Activated CD8-positive, alpha-beta memory T cell treated with anti-CD3 and anti-CD28 coated beads, Interleukin-2, amount 10 ng/mL, durations not matched to agents 7 days and 5 days (primary cell): ENCODE measurements at regions not wholly inside any gene's neighbourhood (a gene's known extent, or its start where the extent isn't known, plus 50 kb on each side); places are given as distances from the start of the nearest gene placed in this dataset.

Source experiments
- ATAC-seq: fragments of 150-1000 bp; cut with Tn5 transposase; one replicate; pipeline ENCODE4 v1.10.0; 2021; ENCODE audit warnings: moderate library complexity
- CTCF ChIA-PET: fragments of 350-600 bp; sonication (Branson Sonifier 250); formaldehyde crosslinking; loops from one replicate; lab custom pipeline; 2021; ENCODE audit warnings: antibody characterized with exemption; lab: Charles Lee
- DNase-seq: peaks from one replicate; pipeline ENCODE4 v3.0.0-alpha.2; 2020
- H3K27ac Mint-ChIP-seq: one replicate; pipeline ENCODE4 v1.8.0; 2021; ENCODE audit warnings: mild to moderate bottlenecking, mixed read lengths
- H3K27me3 Mint-ChIP-seq: one replicate; pipeline ENCODE4 v1.8.0; 2021; ENCODE audit warnings: mixed read lengths
- H3K36me3 Mint-ChIP-seq: one replicate; pipeline ENCODE4 v1.8.0; 2021; ENCODE audit warnings: mild to moderate bottlenecking, mixed read lengths
- H3K4me1 Mint-ChIP-seq: one replicate; pipeline ENCODE4 v1.8.0; 2021; ENCODE audit warnings: mixed read lengths
- H3K4me3 Mint-ChIP-seq: one replicate; pipeline ENCODE4 v1.8.0; 2021; ENCODE audit warnings: mild to moderate bottlenecking, moderate library complexity, mixed read lengths
- H3K9me3 Mint-ChIP-seq: one replicate; pipeline ENCODE4 v1.8.0; 2022; ENCODE audit warnings: low read depth, mixed read lengths

DNA sequence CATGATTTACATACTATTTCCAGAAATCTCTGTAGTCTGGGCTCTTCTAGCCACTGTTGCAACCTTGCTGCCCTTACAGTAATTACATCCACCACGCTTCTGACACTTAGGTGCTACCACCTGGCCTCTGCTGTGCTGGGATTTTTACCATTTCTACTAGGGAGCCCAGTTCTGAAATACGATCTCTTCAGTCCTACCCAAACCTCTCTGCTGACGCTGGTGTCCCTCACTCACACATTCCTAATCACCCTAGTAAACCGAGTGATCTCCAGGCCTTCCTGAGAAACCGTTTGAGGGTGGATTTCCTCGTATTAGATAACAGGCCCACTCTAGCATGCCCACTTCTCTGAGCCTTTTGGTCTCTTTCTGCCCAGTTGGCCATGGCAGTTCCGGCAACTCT, 588.9 kb upstream of the CADM1 start:
- peaks cover 3% of the 10 kb centered on the region for H3K9me3 Mint-ChIP-seq
- H3K36me3 Mint-ChIP-seq: no peaks in the 10 kb centered on the region
- no peaks in the 10 kb centered on the region for H3K27me3 Mint-ChIP-seq
- CTCF ChIA-PET: no interaction called here
- no peaks in the 10 kb centered on the region for H3K4me1 Mint-ChIP-seq
- no peak overlapping the region for H3K27ac Mint-ChIP-seq
- H3K4me3 Mint-ChIP-seq: no peak overlapping the region
- DNase-seq (no peak), ATAC-seq (no peak)

GRCh38 chr11:116086426-116086825, 582.2 kb upstream of the CADM1 start:
- Mint-ChIP-seq H3K9me3 (no peaks in the 10 kb centered on the region), H3K36me3 (no peaks in the 10 kb centered on the region), H3K4me3 (no peak overlapping the region), H3K27me3 (no peaks in the 10 kb centered on the region), H3K27ac (no peak overlapping the region), H3K4me1 (no peaks in the 10 kb centered on the region)
- DNase-seq (no peak), ATAC-seq (no peak)
- CTCF ChIA-PET: no interaction called here

GRCh38 chr11:116085031-116085635, 580.9 kb upstream of the CADM1 start:
- ATAC-seq: no peak
- no peak for DNase-seq
- Mint-ChIP-seq H3K4me1 (no peaks in the 10 kb centered on the region), H3K9me3 (no peaks in the 10 kb centered on the region), H3K4me3 (no peak overlapping the region), H3K27ac (no peak overlapping the region), H3K36me3 (no peaks in the 10 kb centered on the region), H3K27me3 (no peaks in the 10 kb centered on the region)
- CTCF ChIA-PET: no interaction called here

DNA sequence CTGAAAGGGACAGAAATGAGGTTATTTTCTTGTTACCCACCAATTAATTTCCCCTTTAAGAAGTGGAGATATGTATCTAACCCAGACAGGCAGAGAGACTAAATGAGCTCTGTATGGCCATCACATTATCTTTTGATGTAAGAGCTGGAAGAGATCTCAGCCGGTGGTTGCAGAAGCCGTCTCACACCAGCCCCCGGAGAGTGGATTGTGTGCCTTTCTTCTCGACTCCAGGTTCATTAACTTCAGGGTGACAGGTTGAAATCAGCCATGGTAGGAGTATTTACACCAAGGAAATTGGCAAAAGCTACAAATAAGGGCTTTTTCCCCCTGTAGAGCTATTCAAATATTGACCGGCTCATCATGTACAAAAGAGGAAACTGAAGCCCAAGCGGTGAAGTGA, 580.3 kb upstream of the CADM1 start:
- Mint-ChIP-seq H3K27me3 (no peaks in the 10 kb centered on the region), H3K4me1 (no peaks in the 10 kb centered on the region), H3K4me3 (no peak overlapping the region), H3K27ac (no peak overlapping the region), H3K36me3 (no peaks in the 10 kb centered on the region), H3K9me3 (no peaks in the 10 kb centered on the region)
- ATAC-seq: no peak
- CTCF ChIA-PET: no interaction called here
- DNase-seq: no peak

GRCh38 chr11:116082256-116082655, 578.0 kb upstream of the CADM1 start:
- DNase-seq (no peak), ATAC-seq (no peak)
- Mint-ChIP-seq H3K4me1 (no peaks in the 10 kb centered on the region), H3K4me3 (no peak overlapping the region), H3K27me3 (no peaks in the 10 kb centered on the region), H3K36me3 (no peaks in the 10 kb centered on the region), H3K9me3 (no peaks in the 10 kb centered on the region), H3K27ac (no peak overlapping the region)
- CTCF ChIA-PET: no interaction called here

DNA sequence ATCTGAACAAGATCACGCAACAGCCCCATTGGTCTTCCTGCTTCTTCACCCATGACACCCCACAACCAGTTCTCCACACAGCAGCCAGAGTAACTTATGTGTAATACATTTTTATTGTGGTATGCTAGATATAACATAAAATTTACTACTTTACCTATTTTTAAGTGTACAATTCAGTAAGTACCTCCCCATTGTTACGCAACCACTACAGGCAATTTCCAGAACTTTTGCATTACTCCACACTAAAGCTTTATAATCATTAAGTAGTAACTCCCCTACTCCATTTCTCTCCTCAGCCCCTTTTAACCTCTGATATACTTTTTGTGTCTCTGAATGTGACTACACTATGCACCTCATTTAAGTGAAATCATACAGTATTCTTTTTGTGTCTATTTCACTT, 575.4 kb upstream of the CADM1 start:
- no peaks in the 10 kb centered on the region for H3K9me3 Mint-ChIP-seq
- no peak overlapping the region for H3K27ac Mint-ChIP-seq
- H3K27me3 Mint-ChIP-seq: no peaks in the 10 kb centered on the region
- DNase-seq (no peak), ATAC-seq (no peak)
- CTCF ChIA-PET: no interaction called here
- no peaks in the 10 kb centered on the region for H3K36me3 Mint-ChIP-seq
- H3K4me3 Mint-ChIP-seq: no peak overlapping the region
- H3K4me1 Mint-ChIP-seq: no peaks in the 10 kb centered on the region

- DNase-seq: no peak
- CTCF ChIA-PET: no interaction called here
- no peaks in the 10 kb centered on the region for H3K36me3 Mint-ChIP-seq
- H3K27me3 Mint-ChIP-seq: no peaks in the 10 kb centered on the region
- no peak overlapping the region for H3K4me3 Mint-ChIP-seq
- H3K9me3 Mint-ChIP-seq: no peaks in the 10 kb centered on the region
- ATAC-seq: no peak
- no peak overlapping the region for H3K27ac Mint-ChIP-seq
- no peaks in the 10 kb centered on the region for H3K4me1 Mint-ChIP-seq
Observed at GRCh38 chr11:116078101-116078591, 573.9 kb upstream of the CADM1 start.

- Mint-ChIP-seq H3K36me3 (no peaks in the 10 kb centered on the region), H3K4me3 (no peak overlapping the region), H3K27ac (no peak overlapping the region), H3K4me1 (no peaks in the 10 kb centered on the region), H3K27me3 (no peaks in the 10 kb centered on the region), H3K9me3 (no peaks in the 10 kb centered on the region)
- DNase-seq (no peak), ATAC-seq (no peak)
- CTCF ChIA-PET: no interaction called here
Observed at GRCh38 chr11:116077092-116077491, 572.9 kb upstream of the CADM1 start.

DNA sequence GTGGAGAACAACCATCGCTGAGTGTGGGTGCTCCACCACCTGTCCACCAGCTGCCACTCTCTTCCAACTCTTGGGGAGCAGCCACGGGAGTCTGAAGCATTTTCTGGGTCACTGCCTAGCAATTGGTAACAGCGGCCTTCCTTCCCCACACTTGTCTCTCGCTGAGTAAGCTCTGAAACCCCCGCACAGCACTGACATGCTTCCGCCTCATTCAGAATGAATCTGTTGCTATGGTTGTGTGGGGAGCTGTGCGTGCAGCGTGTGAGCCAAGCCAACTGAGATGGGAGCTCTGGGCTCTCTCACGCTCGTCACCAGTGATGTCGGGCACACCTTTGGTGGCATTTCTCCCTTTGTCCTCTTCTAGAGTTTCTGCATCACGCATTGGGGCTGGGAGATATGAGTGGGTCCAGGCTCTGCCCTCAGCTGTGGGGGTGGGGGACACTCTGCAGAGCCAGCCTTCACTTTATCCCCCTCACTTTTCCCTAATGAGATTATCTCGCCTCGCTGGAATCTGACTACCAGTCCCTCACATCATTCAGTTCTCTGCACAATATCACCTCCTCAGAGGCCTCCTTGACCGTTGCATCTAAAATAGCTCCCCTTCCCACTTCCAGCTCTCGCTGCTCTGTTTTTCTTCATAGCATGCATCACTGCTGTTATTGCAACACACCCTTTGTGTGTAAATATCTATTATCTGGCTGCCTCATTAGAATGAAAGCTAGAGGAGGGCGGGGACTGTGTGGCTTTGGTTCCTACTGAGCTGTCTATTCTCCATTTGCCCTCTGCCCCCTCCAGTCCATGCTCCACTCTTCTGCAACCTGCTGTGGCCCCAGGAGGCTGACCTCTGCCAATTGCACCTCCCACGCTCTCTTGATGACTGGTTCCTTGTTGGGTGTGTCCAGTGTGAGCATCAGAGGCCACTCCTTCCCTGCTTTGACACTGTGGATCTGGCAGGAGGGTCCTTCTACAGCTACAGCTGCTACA, 569.9 kb upstream of the CADM1 start:
- no peaks in the 10 kb centered on the region for H3K36me3 Mint-ChIP-seq
- no peaks in the 10 kb centered on the region for H3K9me3 Mint-ChIP-seq
- H3K4me1 Mint-ChIP-seq: no peaks in the 10 kb centered on the region
- H3K4me3 Mint-ChIP-seq: no peak overlapping the region
- no peak overlapping the region for H3K27ac Mint-ChIP-seq
- no peaks in the 10 kb centered on the region for H3K27me3 Mint-ChIP-seq
- DNase-seq (no peak), ATAC-seq (no peak)
- CTCF ChIA-PET: no interaction called here

GRCh38 chr11:116072601-116073410, 568.6 kb upstream of the CADM1 start:
- CTCF ChIA-PET: no interaction called here
- no peaks in the 10 kb centered on the region for H3K4me1 Mint-ChIP-seq
- H3K36me3 Mint-ChIP-seq: no peaks in the 10 kb centered on the region
- no peak overlapping the region for H3K4me3 Mint-ChIP-seq
- ATAC-seq: no peak
- H3K9me3 Mint-ChIP-seq: no peaks in the 10 kb centered on the region
- no peaks in the 10 kb centered on the region for H3K27me3 Mint-ChIP-seq
- DNase-seq: no peak
- H3K27ac Mint-ChIP-seq: no peak overlapping the region

DNA sequence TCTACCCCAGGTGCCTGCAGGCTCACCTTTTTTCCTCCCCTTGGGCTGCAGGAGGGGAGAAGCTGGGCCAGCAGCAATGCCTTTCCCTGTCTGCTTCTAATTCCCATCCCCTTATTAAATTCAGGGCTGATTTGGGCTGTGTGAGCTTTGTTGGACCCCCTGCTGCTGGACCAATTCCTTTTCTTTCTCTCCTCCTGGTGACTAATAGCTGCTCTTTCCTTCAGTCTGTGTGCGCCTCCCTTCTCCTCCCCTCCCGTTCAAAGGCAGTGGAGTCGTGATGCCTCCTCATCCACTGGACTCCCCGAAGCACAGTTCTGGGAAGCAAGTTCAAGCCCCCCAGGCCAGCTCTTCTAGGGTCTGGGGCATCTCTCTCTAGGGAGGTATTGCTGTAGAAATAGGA, 567.9 kb upstream of the CADM1 start:
- DNase-seq (no peak), ATAC-seq (no peak)
- Mint-ChIP-seq H3K27ac (no peak overlapping the region), H3K9me3 (no peaks in the 10 kb centered on the region), H3K4me1 (no peaks in the 10 kb centered on the region), H3K4me3 (no peak overlapping the region), H3K27me3 (no peaks in the 10 kb centered on the region), H3K36me3 (no peaks in the 10 kb centered on the region)
- CTCF ChIA-PET: no interaction called here

DNA sequence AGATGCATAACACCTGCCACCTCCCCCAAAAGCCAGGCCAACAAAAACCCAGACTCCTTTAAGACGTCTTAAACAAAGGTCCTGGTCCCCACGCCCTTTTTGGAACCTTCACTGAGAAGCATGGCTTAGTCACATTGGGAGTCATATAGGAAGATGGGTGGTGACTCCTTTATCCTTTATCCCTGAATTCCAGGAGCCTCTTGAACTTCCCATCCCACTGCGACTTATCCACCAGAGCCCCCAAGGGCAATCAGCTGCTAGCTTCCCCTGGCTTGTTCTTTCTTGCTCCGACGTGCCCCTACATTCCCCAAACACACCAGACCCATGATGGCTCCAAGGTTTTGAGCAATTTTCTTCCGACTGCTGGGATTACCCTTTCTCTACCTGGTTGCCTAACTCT, 567.0 kb upstream of the CADM1 start:
- DNase-seq (no peak), ATAC-seq (no peak)
- Mint-ChIP-seq H3K27me3 (no peaks in the 10 kb centered on the region), H3K27ac (no peak overlapping the region), H3K4me1 (no peaks in the 10 kb centered on the region), H3K4me3 (no peak overlapping the region), H3K36me3 (no peaks in the 10 kb centered on the region), H3K9me3 (no peaks in the 10 kb centered on the region)
- CTCF ChIA-PET: no interaction called here

DNA sequence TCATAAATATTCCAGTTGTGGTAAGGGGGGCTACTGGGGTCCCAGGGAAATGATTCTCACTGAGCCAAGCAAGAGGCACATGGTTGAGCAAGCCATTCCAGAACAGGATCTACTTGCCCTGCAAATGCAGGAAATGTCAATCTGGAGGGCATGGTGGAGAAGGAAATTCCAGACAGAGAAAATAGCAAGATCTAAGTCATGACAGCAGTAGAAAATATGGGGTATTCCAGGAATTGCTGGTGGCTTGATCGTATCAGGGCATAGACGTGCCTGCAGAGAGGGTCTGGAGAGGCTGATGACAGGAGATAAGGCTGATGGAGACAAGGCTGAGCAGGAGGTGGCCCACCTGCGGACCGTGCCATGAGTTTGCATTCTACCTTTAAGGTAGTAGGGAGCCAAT, 566.3 kb upstream of the CADM1 start:
- CTCF ChIA-PET: no interaction called here
- H3K9me3 Mint-ChIP-seq: no peaks in the 10 kb centered on the region
- no peaks in the 10 kb centered on the region for H3K36me3 Mint-ChIP-seq

More for the DNA sequence above, 566.3 kb upstream of the CADM1 start:
- Mint-ChIP-seq H3K4me3 (no peak overlapping the region), H3K27me3 (no peaks in the 10 kb centered on the region), H3K27ac (no peak overlapping the region), H3K4me1 (no peaks in the 10 kb centered on the region)
- ATAC-seq (no peak), DNase-seq (no peak)
